IMR-90 (cell line): ENCODE measurements at regions not wholly inside any gene's neighbourhood (a gene's known extent, or its start where the extent isn't known, plus 50 kb on each side); places are given as distances from the start of the nearest gene placed in this dataset.

Experiments used
- TF ChIP-seq, protein P1 (sequence below): conservative IDR thresholded peaks from 2 replicates; pipeline ENCODE4 v1.5.1; 2012; ENCODE audit warnings: mild to moderate bottlenecking, low read depth, low read length, improper control_type of control experiment
- TF ChIP-seq, protein P2 (sequence below): fragments of 150-350 bp; IDR thresholded peaks from 2 replicates; pipeline ENCODE4 v1.6.1; 2017; ENCODE audit warnings: mild to moderate bottlenecking, antibody characterized with exemption, low read length, low read depth

DNA sequence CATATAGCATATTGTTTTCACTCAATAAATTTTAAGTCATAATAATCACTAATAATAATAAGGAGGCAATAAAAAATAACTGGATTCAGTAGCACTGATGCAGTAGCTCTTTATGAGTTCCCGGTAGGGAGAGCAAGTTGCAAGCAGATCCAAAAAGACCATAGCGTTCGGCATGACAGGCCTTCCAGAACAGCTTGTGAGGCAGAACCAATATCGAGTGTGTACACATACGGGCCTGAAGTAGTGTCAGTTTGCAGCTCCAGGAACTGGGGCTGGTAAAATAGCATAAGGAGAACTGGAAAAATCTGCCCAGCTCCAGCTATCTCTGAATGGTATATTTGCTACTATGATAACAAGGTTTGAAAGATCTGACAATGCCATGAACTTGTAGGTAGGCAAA lies 1607.8 kb upstream of the PIK3C3 start:
- TF ChIP-seq, protein P1, sequence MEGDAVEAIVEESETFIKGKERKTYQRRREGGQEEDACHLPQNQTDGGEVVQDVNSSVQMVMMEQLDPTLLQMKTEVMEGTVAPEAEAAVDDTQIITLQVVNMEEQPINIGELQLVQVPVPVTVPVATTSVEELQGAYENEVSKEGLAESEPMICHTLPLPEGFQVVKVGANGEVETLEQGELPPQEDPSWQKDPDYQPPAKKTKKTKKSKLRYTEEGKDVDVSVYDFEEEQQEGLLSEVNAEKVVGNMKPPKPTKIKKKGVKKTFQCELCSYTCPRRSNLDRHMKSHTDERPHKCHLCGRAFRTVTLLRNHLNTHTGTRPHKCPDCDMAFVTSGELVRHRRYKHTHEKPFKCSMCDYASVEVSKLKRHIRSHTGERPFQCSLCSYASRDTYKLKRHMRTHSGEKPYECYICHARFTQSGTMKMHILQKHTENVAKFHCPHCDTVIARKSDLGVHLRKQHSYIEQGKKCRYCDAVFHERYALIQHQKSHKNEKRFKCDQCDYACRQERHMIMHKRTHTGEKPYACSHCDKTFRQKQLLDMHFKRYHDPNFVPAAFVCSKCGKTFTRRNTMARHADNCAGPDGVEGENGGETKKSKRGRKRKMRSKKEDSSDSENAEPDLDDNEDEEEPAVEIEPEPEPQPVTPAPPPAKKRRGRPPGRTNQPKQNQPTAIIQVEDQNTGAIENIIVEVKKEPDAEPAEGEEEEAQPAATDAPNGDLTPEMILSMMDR = no peak
- TF ChIP-seq, protein P2, sequence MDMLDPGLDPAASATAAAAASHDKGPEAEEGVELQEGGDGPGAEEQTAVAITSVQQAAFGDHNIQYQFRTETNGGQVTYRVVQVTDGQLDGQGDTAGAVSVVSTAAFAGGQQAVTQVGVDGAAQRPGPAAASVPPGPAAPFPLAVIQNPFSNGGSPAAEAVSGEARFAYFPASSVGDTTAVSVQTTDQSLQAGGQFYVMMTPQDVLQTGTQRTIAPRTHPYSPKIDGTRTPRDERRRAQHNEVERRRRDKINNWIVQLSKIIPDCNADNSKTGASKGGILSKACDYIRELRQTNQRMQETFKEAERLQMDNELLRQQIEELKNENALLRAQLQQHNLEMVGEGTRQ = no peak
